ENCODE measurements at regions not wholly inside any gene's neighbourhood (a gene's known extent, or its start where the extent isn't known, plus 50 kb on each side); places are given as distances from the start of the nearest gene placed in this dataset.

GRCh38 chr4:114076899-114077570, 97.6 kb upstream of the ARSJ start:
- Histone ChIP-seq H3K9me3 (ENCODE audit: control insufficient read depth, insufficient read depth, low read length) (no peaks in the 10 kb centered on the region), H3K27ac (ENCODE audit: low read length) (no peak overlapping the region), H3K4me3 (ENCODE audit: low read length) (no peak overlapping the region), H3K27me3 (ENCODE audit: control insufficient read depth, insufficient read depth, low read length) (no peaks in the 10 kb centered on the region), H3K36me3 (ENCODE audit: control insufficient read depth, insufficient read depth, low read length) (no peaks in the 10 kb centered on the region), H3K4me1 (ENCODE audit: control insufficient read depth, insufficient read depth, low read length) (no peaks in the 10 kb centered on the region)
- Mint-ChIP-seq H3K4me1 (no peaks in the 10 kb centered on the region), H3K4me3 (no peak overlapping the region), H3K27me3 (ENCODE audit: low read depth in 2 of 2) (peaks cover 4 to 29% of the 10 kb centered on the region in 2 donors), H3K36me3 (no peaks in the 10 kb centered on the region), H3K9me3 (no peaks in the 10 kb centered on the region), H3K27ac (no peak overlapping the region)
- WGBS (ENCODE audit: insufficient coverage): 93% methylated on average over 1 of the region's 1 CpG
- ATAC-seq (no peak), DNase-seq (no peak)
- no peak for TF ChIP-seq CTCF (IDR thresholded peaks at IDR 0.05)
- intact Hi-C loops (cut with micrococcal nuclease): loop anchor here (10.0 kb wide), 2 partner anchors 302 to 618 kb away; no protein-coding TSS in a partner anchor

- H3K4me3 ChIP-seq (ENCODE audit: low read length): no peak overlapping the region
- no peak for ATAC-seq
- H3K27me3 ChIP-seq (ENCODE audit: control insufficient read depth, insufficient read depth, low read length): no peaks in the 10 kb centered on the region
- H3K27ac ChIP-seq (ENCODE audit: low read length): no peak overlapping the region
- peaks cover 6 to 27% of the 10 kb centered on the region in 2 donors for H3K27me3 Mint-ChIP-seq (ENCODE audit: low read depth in 2 of 2)
- intact Hi-C loops (cut with micrococcal nuclease): loop anchor here (10.0 kb wide), 2 partner anchors 303 to 617 kb away; no protein-coding TSS in a partner anchor
- no peaks in the 10 kb centered on the region for H3K9me3 Mint-ChIP-seq
- H3K36me3 ChIP-seq (ENCODE audit: control insufficient read depth, insufficient read depth, low read length): no peaks in the 10 kb centered on the region
- no peaks in the 10 kb centered on the region for H3K36me3 Mint-ChIP-seq
- DNase-seq: no peak
- no peaks in the 10 kb centered on the region for H3K4me1 ChIP-seq (ENCODE audit: control insufficient read depth, insufficient read depth, low read length)
- H3K4me3 Mint-ChIP-seq: no peak overlapping the region
- H3K27ac Mint-ChIP-seq: no peak overlapping the region
- TF ChIP-seq CTCF (IDR thresholded peaks at IDR 0.05): no peak
- no peaks in the 10 kb centered on the region for H3K9me3 ChIP-seq (ENCODE audit: control insufficient read depth, insufficient read depth, low read length)
- H3K4me1 Mint-ChIP-seq: no peaks in the 10 kb centered on the region
Measured at GRCh38 chr4:114077610-114078009, 98.2 kb upstream of the ARSJ start.

GRCh38 chr4:114078636-114079035, 99.2 kb upstream of the ARSJ start:
- DNase-seq (no peak), ATAC-seq (no peak)
- H3K36me3 Mint-ChIP-seq: no peaks in the 10 kb centered on the region
- H3K4me3 ChIP-seq (ENCODE audit: low read length): no peak overlapping the region
- H3K4me1 ChIP-seq (ENCODE audit: control insufficient read depth, insufficient read depth, low read length): no peaks in the 10 kb centered on the region
- H3K27ac Mint-ChIP-seq: no peak overlapping the region
- intact Hi-C loops (cut with micrococcal nuclease): loop anchor here (10.0 kb wide), 2 partner anchors 304 to 616 kb away; no protein-coding TSS in a partner anchor
- no peak for TF ChIP-seq CTCF (IDR thresholded peaks at IDR 0.05)
- peaks cover 11 to 25% of the 10 kb centered on the region in 2 donors for H3K27me3 Mint-ChIP-seq (ENCODE audit: low read depth in 2 of 2)
- no peak overlapping the region for H3K4me3 Mint-ChIP-seq
- H3K9me3 Mint-ChIP-seq: no peaks in the 10 kb centered on the region
- H3K27ac ChIP-seq (ENCODE audit: low read length): no peak overlapping the region
- no peaks in the 10 kb centered on the region for H3K27me3 ChIP-seq (ENCODE audit: control insufficient read depth, insufficient read depth, low read length)
- no peaks in the 10 kb centered on the region for H3K9me3 ChIP-seq (ENCODE audit: control insufficient read depth, insufficient read depth, low read length)
- H3K4me1 Mint-ChIP-seq: no peaks in the 10 kb centered on the region
- H3K36me3 ChIP-seq (ENCODE audit: control insufficient read depth, insufficient read depth, low read length): no peaks in the 10 kb centered on the region

- no peaks in the 10 kb centered on the region for H3K9me3 ChIP-seq (ENCODE audit: control insufficient read depth, insufficient read depth, low read length)
- Mint-ChIP-seq H3K4me1 (no peaks in the 10 kb centered on the region), H3K4me3 (no peak overlapping the region), H3K27ac (no peak overlapping the region), H3K36me3 (no peaks in the 10 kb centered on the region), H3K27me3 (ENCODE audit: low read depth in 2 of 2) (peaks cover 11% of the 10 kb centered on the region in 2 donors), H3K9me3 (no peaks in the 10 kb centered on the region)
- no peak overlapping the region for H3K4me3 ChIP-seq (ENCODE audit: low read length)
- ATAC-seq (no peak), DNase-seq (no peak)
- TF ChIP-seq CTCF (IDR thresholded peaks at IDR 0.05): no peak
- intact Hi-C loops (cut with micrococcal nuclease): no loop called here
- H3K27me3 ChIP-seq (ENCODE audit: control insufficient read depth, insufficient read depth, low read length): no peaks in the 10 kb centered on the region
- H3K27ac ChIP-seq (ENCODE audit: low read length): no peak overlapping the region
- H3K36me3 ChIP-seq (ENCODE audit: control insufficient read depth, insufficient read depth, low read length): no peaks in the 10 kb centered on the region
- H3K4me1 ChIP-seq (ENCODE audit: control insufficient read depth, insufficient read depth, low read length): no peaks in the 10 kb centered on the region
Measured at GRCh38 chr4:114081783-114082182, 102.3 kb upstream of the ARSJ start.
